Fibroblast of lung (primary cell): ENCODE measurements at regions not wholly inside any gene's neighbourhood (a gene's known extent, or its start where the extent isn't known, plus 50 kb on each side); places are given as distances from the start of the nearest gene placed in this dataset.

Experiments
- DNase-seq, 2 donors: peaks; one replicate each; pipeline versions ENCODE4 v3.0.0 to v3.0.0-alpha.2; 2010; ENCODE audit warnings: low read depth in 2 of 2
- H2AFZ ChIP-seq: 2 replicates; pipeline ENCODE4 v1.5.1; 2012; ENCODE audit warnings: low read length, control low read depth, inconsistent platforms
- H3K27ac ChIP-seq: 2 replicates; pipeline ENCODE4 v1.5.1; 2011; ENCODE audit warnings: low read length, control low read depth; ENCODE audit not compliant: insufficient read depth
- H3K27me3 ChIP-seq: 2 replicates; pipeline ENCODE4 v1.5.1; 2011; ENCODE audit warnings: mild to moderate bottlenecking, low read length; ENCODE audit not compliant: control insufficient read depth, insufficient read depth
- H3K36me3 ChIP-seq: 2 replicates; pipeline ENCODE4 v1.5.1; 2011; ENCODE audit warnings: low read length; ENCODE audit not compliant: control insufficient read depth, insufficient read depth
- H3K4me1 ChIP-seq: 2 replicates; pipeline ENCODE4 v1.5.1; 2011; ENCODE audit warnings: low read length; ENCODE audit not compliant: control insufficient read depth, insufficient read depth; ENCODE audit errors: extremely low read depth
- H3K4me2 ChIP-seq: 2 replicates; pipeline ENCODE4 v1.5.1; 2011; ENCODE audit warnings: low read length, control low read depth; ENCODE audit not compliant: insufficient read depth; ENCODE audit errors: extremely low read depth
- H3K4me3 ChIP-seq, 4 experiments: fragments of 200-600 bp in 1 of 4; sonication (generic) in 1 of 4; replicated peaks in 1 of 4; 2 replicates each; pipeline ENCODE4 v1.5.1; 2011 to 2016; ENCODE audit warnings: low read length in 4 of 4, low read depth in 3 of 4, mild to moderate bottlenecking in 3 of 4, control low read depth in 2 of 4, inconsistent platforms in 1 of 4, mixed read lengths in 1 of 4; ENCODE audit not compliant: insufficient read depth in 1 of 4; ENCODE audit errors: control extremely low read depth in 1 of 4
- H3K79me2 ChIP-seq: 2 replicates; pipeline ENCODE4 v1.5.1; 2012; ENCODE audit warnings: mild to moderate bottlenecking, low read length, inconsistent platforms; ENCODE audit not compliant: control insufficient read depth, insufficient read depth
- H3K9ac ChIP-seq: 2 replicates; pipeline ENCODE4 v1.5.1; 2011; ENCODE audit warnings: mild to moderate bottlenecking, low read length, control low read depth; ENCODE audit not compliant: insufficient read depth
- H3K9me3 ChIP-seq: 2 replicates; pipeline ENCODE4 v1.5.1; 2012; ENCODE audit warnings: low read depth, low read length; ENCODE audit not compliant: control insufficient read depth, insufficient read depth
- H4K20me1 ChIP-seq: 2 replicates; pipeline ENCODE4 v1.5.1; 2011; ENCODE audit warnings: low read length; ENCODE audit not compliant: control insufficient read depth, insufficient read depth; ENCODE audit errors: extremely low read depth
- EZH2 ChIP-seq: IDR thresholded peaks from 2 replicates; pipeline ENCODE4 v1.5.1; 2012; ENCODE audit warnings: low read length, control low read depth, mild to moderate bottlenecking; ENCODE audit errors: missing control alignments
- TF ChIP-seq, protein P1 (sequence below), 2 donors: IDR thresholded peaks in 1 of 2; conservative IDR thresholded peaks in 1 of 2; 1 replicate in 1 of 2; 2 replicates in 1 of 2; pipeline ENCODE4 v1.5.1; 2011 to 2012; ENCODE audit warnings: low read length in 2 of 2, control low read depth in 1 of 2, inconsistent platforms in 1 of 2, low read depth in 1 of 2, mild to moderate bottlenecking in 1 of 2

DNA sequence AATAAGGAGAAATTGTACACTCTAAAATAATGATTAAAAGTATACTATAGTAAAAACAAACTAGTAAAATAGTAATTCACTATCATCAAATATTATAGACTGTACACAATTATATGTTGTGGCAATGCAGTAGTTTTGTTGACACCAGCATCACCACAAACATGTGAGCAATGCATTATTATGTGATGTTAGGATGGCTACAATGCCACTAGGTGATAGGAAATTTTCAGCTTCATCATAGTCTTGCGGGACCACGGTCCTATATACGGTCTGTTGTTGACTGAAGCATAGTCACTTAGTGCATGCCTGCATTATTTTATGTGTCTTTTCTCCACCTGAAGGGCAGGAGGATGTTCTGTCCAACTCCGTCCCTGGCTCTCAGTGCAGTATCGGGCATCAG lies 104.8 kb upstream of the NEDD9 start:
- no peak overlapping the region for H3K9ac ChIP-seq
- H3K27me3 ChIP-seq = no peaks in the 10 kb centered on the region
- TF ChIP-seq, protein P1, sequence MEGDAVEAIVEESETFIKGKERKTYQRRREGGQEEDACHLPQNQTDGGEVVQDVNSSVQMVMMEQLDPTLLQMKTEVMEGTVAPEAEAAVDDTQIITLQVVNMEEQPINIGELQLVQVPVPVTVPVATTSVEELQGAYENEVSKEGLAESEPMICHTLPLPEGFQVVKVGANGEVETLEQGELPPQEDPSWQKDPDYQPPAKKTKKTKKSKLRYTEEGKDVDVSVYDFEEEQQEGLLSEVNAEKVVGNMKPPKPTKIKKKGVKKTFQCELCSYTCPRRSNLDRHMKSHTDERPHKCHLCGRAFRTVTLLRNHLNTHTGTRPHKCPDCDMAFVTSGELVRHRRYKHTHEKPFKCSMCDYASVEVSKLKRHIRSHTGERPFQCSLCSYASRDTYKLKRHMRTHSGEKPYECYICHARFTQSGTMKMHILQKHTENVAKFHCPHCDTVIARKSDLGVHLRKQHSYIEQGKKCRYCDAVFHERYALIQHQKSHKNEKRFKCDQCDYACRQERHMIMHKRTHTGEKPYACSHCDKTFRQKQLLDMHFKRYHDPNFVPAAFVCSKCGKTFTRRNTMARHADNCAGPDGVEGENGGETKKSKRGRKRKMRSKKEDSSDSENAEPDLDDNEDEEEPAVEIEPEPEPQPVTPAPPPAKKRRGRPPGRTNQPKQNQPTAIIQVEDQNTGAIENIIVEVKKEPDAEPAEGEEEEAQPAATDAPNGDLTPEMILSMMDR (conservative IDR thresholded peaks at IDR 0.05 in 1 of 2, IDR thresholded peaks at IDR 0.05 in 1 of 2; ENCODE audit: low read depth in 1 of 2, low read length in 2 of 2) = no peak
- no peak for TF ChIP-seq EZH2
- H3K4me1 ChIP-seq = no peaks in the 10 kb centered on the region
- no peak for DNase-seq
- no peak overlapping the region for H3K4me2 ChIP-seq
- no peak overlapping the region for H3K27ac ChIP-seq
- no peaks in the 10 kb centered on the region for H4K20me1 ChIP-seq
- H3K79me2 ChIP-seq = no peaks in the 10 kb centered on the region
- no peak overlapping the region for H2AFZ ChIP-seq
- no peak overlapping the region for H3K4me3 ChIP-seq
- no peaks in the 10 kb centered on the region for H3K36me3 ChIP-seq
- no peaks in the 10 kb centered on the region for H3K9me3 ChIP-seq

- no peaks in the 10 kb centered on the region for H3K79me2 ChIP-seq
These were observed 103.4 kb upstream of the NEDD9 start for GRCh38 chr6:11335826-11336225.

GRCh38 chr6:11333132-11333849 lies 100.8 kb upstream of the NEDD9 start:
- no peak overlapping the region for H3K27ac ChIP-seq
- H3K9me3 ChIP-seq = no peaks in the 10 kb centered on the region
- H3K4me2 ChIP-seq = no peak overlapping the region
- no peaks in the 10 kb centered on the region for H3K4me1 ChIP-seq
- H2AFZ ChIP-seq = no peak overlapping the region
- H3K4me3 ChIP-seq = no peak overlapping the region
- no peaks in the 10 kb centered on the region for H3K27me3 ChIP-seq
- no peak overlapping the region for H3K9ac ChIP-seq
- H3K79me2 ChIP-seq = no peaks in the 10 kb centered on the region
- H4K20me1 ChIP-seq = no peaks in the 10 kb centered on the region
- H3K36me3 ChIP-seq = no peaks in the 10 kb centered on the region
- no peak for DNase-seq
- TF ChIP-seq, protein P1 (conservative IDR thresholded peaks at IDR 0.05 in 1 of 2, IDR thresholded peaks at IDR 0.05 in 1 of 2; ENCODE audit: low read depth in 1 of 2, low read length in 2 of 2) = no peak
- TF ChIP-seq EZH2 = no peak

More at GRCh38 chr6:11335826-11336225, 103.4 kb upstream of the NEDD9 start:
- TF ChIP-seq, protein P1 (conservative IDR thresholded peaks at IDR 0.05 in 1 of 2, IDR thresholded peaks at IDR 0.05 in 1 of 2; ENCODE audit: low read depth in 1 of 2, low read length in 2 of 2) = no peak
- no peak for TF ChIP-seq EZH2
- Histone ChIP-seq H3K27ac (no peak overlapping the region), H3K36me3 (no peaks in the 10 kb centered on the region), H3K9me3 (no peaks in the 10 kb centered on the region), H3K4me1 (no peaks in the 10 kb centered on the region), H2AFZ (no peak overlapping the region), H4K20me1 (no peaks in the 10 kb centered on the region), H3K27me3 (no peaks in the 10 kb centered on the region), H3K4me3 (no peak overlapping the region), H3K4me2 (no peak overlapping the region), H3K9ac (no peak overlapping the region)
- no peak for DNase-seq
